HG03521 (cell line): ENCODE measurements at regions not wholly inside any gene's neighbourhood (a gene's known extent, or its start where the extent isn't known, plus 50 kb on each side); places are given as distances from the start of the nearest gene placed in this dataset.

Experiments used
- ATAC-seq: cut with Tn5 transposase; IDR thresholded peaks from one replicate; pipeline ENCODE4 v1.9.1; 2021; ENCODE audit warnings: mild to moderate bottlenecking, moderate library complexity; ENCODE audit not compliant: unreplicated experiment

GRCh38 chr5:96049398-96050272 lies 88.0 kb upstream of the ELL2 start:
- no peak for ATAC-seq

- ATAC-seq, result no peak
Observed at GRCh38 chr5:96048763-96049162, 87.1 kb upstream of the ELL2 start.

GRCh38 chr5:96045888-96046287 lies 84.2 kb upstream of the ELL2 start:
- ATAC-seq, result no peak

GRCh38 chr5:96043446-96043845 lies 81.8 kb upstream of the ELL2 start:
- ATAC-seq, result no peak

- no peak for ATAC-seq
Observed at GRCh38 chr5:96037128-96037527, 75.5 kb upstream of the ELL2 start.

- no peak for ATAC-seq
Observed at GRCh38 chr5:96036301-96036700, 74.7 kb upstream of the ELL2 start.

GRCh38 chr5:96035796-96036195 lies 74.1 kb upstream of the ELL2 start:
- ATAC-seq, result no peak

GRCh38 chr5:96033116-96033515 lies 71.5 kb upstream of the ELL2 start:
- ATAC-seq, result no peak

GRCh38 chr5:96031811-96032261 lies 70.2 kb upstream of the ELL2 start:
- ATAC-seq, result no peak

- ATAC-seq, result no peak
Observed at GRCh38 chr5:96031180-96031579, 69.5 kb upstream of the ELL2 start.

GRCh38 chr5:96026406-96027041 lies 64.9 kb upstream of the ELL2 start:
- no peak for ATAC-seq

- no peak for ATAC-seq
Observed at GRCh38 chr5:96024683-96025475, 63.2 kb upstream of the ELL2 start.

- ATAC-seq, result no peak
Observed at GRCh38 chr5:96023518-96023917, 61.9 kb upstream of the ELL2 start.

- ATAC-seq, result no peak
Observed at GRCh38 chr5:96022971-96023370, 61.3 kb upstream of the ELL2 start.

GRCh38 chr5:96017951-96018350 lies 56.3 kb upstream of the ELL2 start:
- ATAC-seq, result no peak

GRCh38 chr5:96016216-96016615 lies 54.6 kb upstream of the ELL2 start:
- ATAC-seq, result no peak

- no peak for ATAC-seq
Observed at GRCh38 chr5:96015709-96016108, 54.1 kb upstream of the ELL2 start.

GRCh38 chr5:96014395-96014794 lies 52.7 kb upstream of the ELL2 start:
- no peak for ATAC-seq

- ATAC-seq, result no peak
Observed at GRCh38 chr5:96013254-96013653, 51.6 kb upstream of the ELL2 start.

GRCh38 chr5:96012399-96012798 lies 50.7 kb upstream of the ELL2 start:
- ATAC-seq, result no peak
